Gastrocnemius medialis (tissue), 4 donors: ENCODE measurements at regions not wholly inside any gene's neighbourhood (a gene's known extent, or its start where the extent isn't known, plus 50 kb on each side); places are given as distances from the start of the nearest gene placed in this dataset.

ENCODE experiments used
- POLR2A ChIP-seq, 2 donors: fragments of 450-650 bp; IDR thresholded peaks; one replicate each; pipeline ENCODE4 v1.6.1; 2017; ENCODE audit warnings: antibody characterized with exemption in 2 of 2, mild to moderate bottlenecking in 2 of 2, moderate library complexity in 2 of 2
- TF ChIP-seq, protein P1 (sequence below), 5 experiments: fragments of 450-650 bp in 3 of 5; fragments of 200-600 bp in 2 of 5; sonication (generic) in 2 of 5; IDR thresholded peaks in 4 of 5; conservative IDR thresholded peaks in 1 of 5; 1 replicate in 4 of 5; 2 replicates in 1 of 5; pipeline ENCODE4 v1.5.1; 2016 to 2019; ENCODE audit warnings: antibody characterized with exemption in 5 of 5, mild to moderate bottlenecking in 3 of 5, moderate library complexity in 3 of 5

DNA sequence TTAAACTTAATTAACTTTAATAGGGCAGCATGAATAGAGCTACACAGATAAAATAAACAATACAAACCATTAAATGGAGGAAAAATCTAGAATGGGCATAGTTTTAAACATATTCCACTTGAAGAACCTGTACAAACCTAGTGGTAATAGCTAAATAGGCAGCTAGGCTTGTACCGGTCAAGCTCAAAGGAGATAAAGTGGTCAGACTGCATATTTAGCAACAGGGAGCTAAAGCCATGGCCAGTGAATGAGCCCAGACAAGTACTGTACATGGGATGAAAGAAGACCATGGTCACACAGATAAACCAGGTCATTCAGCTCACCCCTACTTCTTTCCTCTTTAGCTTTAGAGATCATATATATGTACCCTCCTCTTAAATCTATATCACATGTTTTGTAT, 186.6 kb upstream of the KRR1 start:
- TF ChIP-seq, protein P1, sequence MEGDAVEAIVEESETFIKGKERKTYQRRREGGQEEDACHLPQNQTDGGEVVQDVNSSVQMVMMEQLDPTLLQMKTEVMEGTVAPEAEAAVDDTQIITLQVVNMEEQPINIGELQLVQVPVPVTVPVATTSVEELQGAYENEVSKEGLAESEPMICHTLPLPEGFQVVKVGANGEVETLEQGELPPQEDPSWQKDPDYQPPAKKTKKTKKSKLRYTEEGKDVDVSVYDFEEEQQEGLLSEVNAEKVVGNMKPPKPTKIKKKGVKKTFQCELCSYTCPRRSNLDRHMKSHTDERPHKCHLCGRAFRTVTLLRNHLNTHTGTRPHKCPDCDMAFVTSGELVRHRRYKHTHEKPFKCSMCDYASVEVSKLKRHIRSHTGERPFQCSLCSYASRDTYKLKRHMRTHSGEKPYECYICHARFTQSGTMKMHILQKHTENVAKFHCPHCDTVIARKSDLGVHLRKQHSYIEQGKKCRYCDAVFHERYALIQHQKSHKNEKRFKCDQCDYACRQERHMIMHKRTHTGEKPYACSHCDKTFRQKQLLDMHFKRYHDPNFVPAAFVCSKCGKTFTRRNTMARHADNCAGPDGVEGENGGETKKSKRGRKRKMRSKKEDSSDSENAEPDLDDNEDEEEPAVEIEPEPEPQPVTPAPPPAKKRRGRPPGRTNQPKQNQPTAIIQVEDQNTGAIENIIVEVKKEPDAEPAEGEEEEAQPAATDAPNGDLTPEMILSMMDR (IDR thresholded peaks at IDR 0.05 in 4 of 5, conservative IDR thresholded peaks at IDR 0.05 in 1 of 5): no peak
- no peak for TF ChIP-seq POLR2A (IDR thresholded peaks at IDR 0.05)
